ENCODE measurements at regions not wholly inside any gene's neighbourhood (a gene's known extent, or its start where the extent isn't known, plus 50 kb on each side); places are given as distances from the start of the nearest gene placed in this dataset.

GRCh38 chr3:177824190-177824786, 627.0 kb upstream of the TBL1XR1 start (continued):
- TF ChIP-seq MAF1 (CRISPR knock-in tag; IDR thresholded peaks at IDR 0.05; ENCODE audit: borderline replicate concordance): no peak
- peak; percentile 77; the same call in 1 of the 2 replicates for TF ChIP-seq HNF1B (CRISPR knock-in tag; IDR thresholded peaks at IDR 0.05)
- no peak for TF ChIP-seq LBX2 (CRISPR knock-in tag; IDR thresholded peaks at IDR 0.05; ENCODE audit: borderline replicate concordance)
- peak; percentile 93; the same call in 1 of the 2 replicates for TF ChIP-seq MLXIP (CRISPR knock-in tag; IDR thresholded peaks at IDR 0.05; ENCODE audit: borderline replicate concordance)
- TF ChIP-seq FOXP4 (CRISPR knock-in tag; IDR thresholded peaks at IDR 0.05): peak; percentile 91
- 0 out of 2 replicates have a peak, but pooled peaks have one; percentile 65 for TF ChIP-seq RORA (CRISPR knock-in tag; IDR thresholded peaks at IDR 0.05)
- TF ChIP-seq ZNF703 (CRISPR knock-in tag; IDR thresholded peaks at IDR 0.05; ENCODE audit: borderline replicate concordance): no peak
- peak; percentile 68 for TF ChIP-seq ZNF605 (CRISPR knock-in tag; IDR thresholded peaks at IDR 0.05)
- no peak for TF ChIP-seq SNAPC4 (CRISPR knock-in tag; IDR thresholded peaks at IDR 0.05)
- peak; percentile 92 for TF ChIP-seq CEBPB (IDR thresholded peaks at IDR 0.05; ENCODE audit: borderline replicate concordance, low read depth, low read length)
- TF ChIP-seq ATF7-NPFF (CRISPR knock-in tag; IDR thresholded peaks at IDR 0.05; ENCODE audit: low read depth): no peak
- TF ChIP-seq ARHGAP35 (CRISPR knock-in tag; IDR thresholded peaks at IDR 0.05; ENCODE audit: borderline replicate concordance): no peak
- TF ChIP-seq ZNF563 (CRISPR knock-in tag; IDR thresholded peaks at IDR 0.05): no peak
- TF ChIP-seq ISL2 (CRISPR knock-in tag; IDR thresholded peaks at IDR 0.05): peak; percentile 83; the same call in 1 of the 2 replicates
- no peak for TF ChIP-seq HDAC6 (IDR thresholded peaks at IDR 0.05; ENCODE audit: low read depth, low read length)
- TF ChIP-seq MYNN (CRISPR knock-in tag; IDR thresholded peaks at IDR 0.05; ENCODE audit: low read depth): no peak
- TF ChIP-seq ZNF709 (CRISPR knock-in tag; IDR thresholded peaks at IDR 0.05): no peak
